Stimulated activated effector memory CD8-positive, alpha-beta T cell treated with anti-CD3 and anti-CD28 coated beads, Interleukin-12 subunit alpha, Interleukin-12 subunit beta, amount 100 ng/mL, for 72 hours (primary cell): ENCODE measurements at regions not wholly inside any gene's neighbourhood (a gene's known extent, or its start where the extent isn't known, plus 50 kb on each side); places are given as distances from the start of the nearest gene placed in this dataset.

Experiments
- ATAC-seq: fragments of 150-1000 bp; cut with Tn5 transposase; 2 replicates; pipeline ENCODE4 v1.10.0; 2021
- DNase-seq, 2 donors: peaks; one replicate each; pipeline ENCODE4 v3.0.0; 2021 to 2022; ENCODE audit warnings: low spot score in 2 of 2
- H3K27ac Mint-ChIP-seq: one replicate; pipeline ENCODE4 v1.8.0; 2022; ENCODE audit warnings: mild to moderate bottlenecking, mixed read lengths
- H3K36me3 Mint-ChIP-seq: one replicate; pipeline ENCODE4 v1.8.0; 2022; ENCODE audit warnings: mild to moderate bottlenecking, mixed read lengths
- H3K4me1 Mint-ChIP-seq: one replicate; pipeline ENCODE4 v1.8.0; 2022; ENCODE audit warnings: mixed read lengths
- H3K4me3 Mint-ChIP-seq: one replicate; pipeline ENCODE4 v1.8.0; 2022; ENCODE audit warnings: mild to moderate bottlenecking, mixed read lengths
- H3K9me3 Mint-ChIP-seq: one replicate; pipeline ENCODE4 v1.8.0; 2022; ENCODE audit warnings: mixed read lengths

DNA sequence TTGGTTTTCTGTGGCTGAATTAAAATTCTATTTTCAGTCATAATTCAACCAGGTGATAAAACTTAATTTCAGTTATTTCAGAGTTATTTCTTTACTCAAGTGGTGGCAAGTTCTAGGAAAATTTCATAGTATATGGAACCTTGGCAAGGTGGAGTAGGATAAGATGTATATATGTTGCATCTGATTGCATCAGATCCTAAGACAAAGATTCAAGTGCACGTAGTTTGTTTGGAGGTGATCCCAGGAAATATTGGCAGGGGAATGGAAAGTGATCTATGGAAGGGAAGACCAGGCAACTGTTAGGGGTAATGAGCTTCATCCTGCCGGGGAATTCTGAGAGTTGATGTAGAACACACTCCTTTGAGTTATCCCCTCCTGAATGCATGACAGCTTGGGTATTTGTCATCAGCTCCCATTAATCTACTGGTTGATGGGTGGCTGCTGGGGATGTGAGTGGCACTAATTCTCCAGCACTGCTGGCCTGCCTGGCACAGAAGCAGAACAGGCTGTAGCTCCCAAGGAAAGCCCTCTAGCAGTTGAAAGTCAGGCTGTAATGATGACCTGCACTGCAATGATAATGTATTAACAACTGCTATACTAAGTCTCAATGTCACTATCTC, 52.2 kb upstream of the TOM1L1 start:
- Mint-ChIP-seq H3K4me3 (no peak overlapping the region), H3K27ac (no peak overlapping the region), H3K9me3 (no peaks in the 10 kb centered on the region), H3K4me1 (no peaks in the 10 kb centered on the region), H3K36me3 (no peaks in the 10 kb centered on the region)
- no peak for DNase-seq
- ATAC-seq, result no peak

DNA sequence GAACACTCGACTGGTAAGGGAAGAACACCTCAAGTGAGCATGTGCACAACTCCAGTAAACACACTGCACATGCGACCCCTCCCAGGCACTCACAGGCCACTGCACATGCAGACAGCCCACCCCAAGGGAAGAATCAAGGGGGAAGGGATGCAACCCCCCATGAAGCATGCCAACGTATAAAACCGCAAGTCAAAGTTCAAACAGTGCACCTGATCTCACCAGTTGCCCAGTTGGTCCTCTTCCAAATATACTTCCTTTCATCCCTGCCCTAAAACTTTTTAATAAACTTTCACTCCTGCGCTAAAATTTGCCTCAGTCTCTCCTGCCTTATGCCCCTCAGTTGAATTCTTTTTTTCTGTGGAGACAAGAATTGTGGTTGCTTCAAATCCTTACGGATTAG, 51.0 kb upstream of the TOM1L1 start:
- no peak overlapping the region for H3K27ac Mint-ChIP-seq
- no peak for ATAC-seq
- no peaks in the 10 kb centered on the region for H3K36me3 Mint-ChIP-seq

More for the DNA sequence above, 51.0 kb upstream of the TOM1L1 start:
- H3K4me1 Mint-ChIP-seq, result no peaks in the 10 kb centered on the region
- no peak for DNase-seq
- no peaks in the 10 kb centered on the region for H3K9me3 Mint-ChIP-seq
- no peak overlapping the region for H3K4me3 Mint-ChIP-seq
